ENCODE measurements at regions not wholly inside any gene's neighbourhood (a gene's known extent, or its start where the extent isn't known, plus 50 kb on each side); places are given as distances from the start of the nearest gene placed in this dataset.
A peak's percentile ranks its signal among the peaks of the same experiment; 100 is the strongest.

- Histone ChIP-seq H3K18ac (ENCODE audit: low read depth, low read length) (no peak overlapping the region; the same call in 1 of the 2 replicates), H2AK9ac (replicated peaks; ENCODE audit: low read depth, low read length, poor library complexity) (no peak overlapping the region), H2AFZ (replicated peaks; ENCODE audit: low read length, poor library complexity) (peak overlapping the region; percentile 5), H3K14ac (replicated peaks; ENCODE audit: low read depth, low read length) (no peak overlapping the region), H4K5ac (ENCODE audit: low read depth, low read length) (peak overlapping the region; percentile 19; the same call in 1 of the 2 replicates), H3K4me2 (ENCODE audit: low read depth, low read length) (no peak overlapping the region; the same call in 1 of the 2 replicates), H3K4me1 (ENCODE audit: control insufficient read depth, insufficient read depth, low read length) (peaks cover 28% of the 10 kb centered on the region), H3K27me3 (ENCODE audit: control insufficient read depth, insufficient read depth, low read length) (no peaks in the 10 kb centered on the region), H2BK20ac (ENCODE audit: low read depth, low read length) (peak overlapping the region; percentile 37), H3K27ac (ENCODE audit: insufficient read depth, low read length) (peak overlapping the region; percentile 88; the same call in 1 of the 2 replicates), H3K36me3 (ENCODE audit: control insufficient read depth, insufficient read depth, low read length) (no peaks in the 10 kb centered on the region), H4K91ac (ENCODE audit: insufficient read depth, low read depth, low read length) (peak overlapping the region; percentile 43; the same call in 1 of the 2 replicates), H4K8ac (ENCODE audit: low read depth in 2 of 2, low read length in 2 of 2) (peak overlapping the region; percentile 39 to 86; a peak in 2 of 4 replicates), H2BK120ac (ENCODE audit: low read depth, low read length) (peak overlapping the region; percentile 96; the same call in 1 of the 2 replicates), H4K20me1 (ENCODE audit: insufficient read depth, low read length) (no peaks in the 10 kb centered on the region), H3K9me3 (ENCODE audit: control insufficient read depth, insufficient read depth, low read length) (peaks cover 3% of the 10 kb centered on the region; the same call in 1 of the 2 replicates), H2AK5ac (ENCODE audit: low read depth, low read length) (peak overlapping the region; percentile 76; the same call in 1 of the 2 replicates), H3K9me1 (ENCODE audit: insufficient read depth, low read length) (peaks cover 24% of the 10 kb centered on the region), H2BK5ac (ENCODE audit: low read depth, low read length, poor library complexity, severe bottlenecking) (no peak overlapping the region), H3K4ac (ENCODE audit: low read depth, low read length) (peak overlapping the region; percentile 49; the same call in 1 of the 2 replicates), H3K79me1 (ENCODE audit: low read depth in 1 of 2, low read length in 2 of 2) (peaks cover 0 to 16% of the 10 kb centered on the region in 2 experiments; a peak in 2 of 4 replicates), H3K9ac (ENCODE audit: low read depth, low read length) (no peak overlapping the region), H2BK15ac (ENCODE audit: low read depth, low read length) (peak overlapping the region; percentile 95), H3K56ac (ENCODE audit: extremely low read depth, insufficient read depth, low read length) (no peak overlapping the region), H3K23ac (ENCODE audit: low read depth, low read length) (no peak overlapping the region), H3K4me3 (ENCODE audit: insufficient read depth, low read depth, low read length) (no peak overlapping the region)
- in situ Hi-C loops (cut with MboI; ENCODE audit: low sequenced_read_pairs) (no loop called here), intact Hi-C loops (cut with micrococcal nuclease) (no loop called here), dilution Hi-C loops (cut with HindIII; ENCODE audit: low sequenced_read_pairs, unreplicated experiment) (no loop called here)
- no peak for ATAC-seq (ENCODE audit: low read depth)
- no TSS peak for BruUV-seq (replicated peaks)
- no peak for TF ChIP-seq FOS (IDR thresholded peaks at IDR 0.05; ENCODE audit: low read depth, low read length)
- TF ChIP-seq NFE2L2 (IDR thresholded peaks at IDR 0.05; ENCODE audit: low read depth, low read length), result no peak
- no peak for TF ChIP-seq RAD21 (IDR thresholded peaks at IDR 0.05; ENCODE audit: low read length)
- no peak for TF ChIP-seq MAZ (IDR thresholded peaks at IDR 0.05; ENCODE audit: borderline replicate concordance, low read depth, low read length)
- TF ChIP-seq RCOR1 (IDR thresholded peaks at IDR 0.05; ENCODE audit: insufficient replicate concordance, low read length), result no peak
- no peak for TF ChIP-seq ELK1 (IDR thresholded peaks at IDR 0.05; ENCODE audit: borderline replicate concordance, low read depth, low read length)
- no peak for TF ChIP-seq CEBPB (IDR thresholded peaks at IDR 0.05; ENCODE audit: low read depth, low read length)
- no peak for TF ChIP-seq RFX5 (IDR thresholded peaks at IDR 0.05; ENCODE audit: low read depth, low read length)
- TF ChIP-seq POLR2A (IDR thresholded peaks at IDR 0.05; ENCODE audit: low read depth, low read length), result no peak
- TF ChIP-seq MXI1 (IDR thresholded peaks at IDR 0.05; ENCODE audit: borderline replicate concordance, low read depth, low read length), result no peak
- TF ChIP-seq BHLHE40 (IDR thresholded peaks at IDR 0.05; ENCODE audit: low read depth, low read length), result no peak
- no peak for TF ChIP-seq CHD1 (IDR thresholded peaks at IDR 0.05; ENCODE audit: low read depth, low read length)
- no peak for TF ChIP-seq USF2 (IDR thresholded peaks at IDR 0.05; ENCODE audit: low read depth, low read length)
- TF ChIP-seq MAFK (IDR thresholded peaks at IDR 0.05; ENCODE audit: low read depth, low read length), result no peak
- no peak for TF ChIP-seq SMC3 (IDR thresholded peaks at IDR 0.05; ENCODE audit: low read depth, low read length)
- no peak for TF ChIP-seq CTCF (conservative IDR thresholded peaks at IDR 0.05; ENCODE audit: low read depth, low read length)
- 93% methylated on average over 2 of the region's 3 CpGs; no CpG with 5 or more reads in 1 of the 2 experiments for WGBS, 2 experiments (ENCODE audit: extremely low coverage in 2 of 2, insufficient read length in 1 of 2)
- DNase-seq, result no peak
- CTCF ChIA-PET, result interaction anchor here (0.9 kb wide), 1 partner anchor 155 kb away, joined by 4 read pairs; the partner anchor contains the start of gene RRBP1
- POLR2A ChIA-PET (ENCODE audit: unreplicated experiment), result no interaction called here
Observed at GRCh38 chr20:17837179-17837578, 131.4 kb downstream of the SNX5 start.

Data from IMR-90 (cell line).